Frontal cortex (tissue), 3 donors: ENCODE measurements at regions not wholly inside any gene's neighbourhood (a gene's known extent, or its start where the extent isn't known, plus 50 kb on each side); places are given as distances from the start of the nearest gene placed in this dataset.

ENCODE experiments used
- DNase-seq, 2 donors: peaks; one replicate each; pipeline ENCODE4 v3.0.0; 2012; ENCODE audit warnings: low spot score in 2 of 2
- FAIRE-seq: peaks from 2 replicates; lab custom pipeline; 2012; peaks lifted over from hg19 to GRCh38; lab: Jason Lieb, UNC
- donor health status: control.
- donor health status: control.
- donor health status: control.

DNA sequence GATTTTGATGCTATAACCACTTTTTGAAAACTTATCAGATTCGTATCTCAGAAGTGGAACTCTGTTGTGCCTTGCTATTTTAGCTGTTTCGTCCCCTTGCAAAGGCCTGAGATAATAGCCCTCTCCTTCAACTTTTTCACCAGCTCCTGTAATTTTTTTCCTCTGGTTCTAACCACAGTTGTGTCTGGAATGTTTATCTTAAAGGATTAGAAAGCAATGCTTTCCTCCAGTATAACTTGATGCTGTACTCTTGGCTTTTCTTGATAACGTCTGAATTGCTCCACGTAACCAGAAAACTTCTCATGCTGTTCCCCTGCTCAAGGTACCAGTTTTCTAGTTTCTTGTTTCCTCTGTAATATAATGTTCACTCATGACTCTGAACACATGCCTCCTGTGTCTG is 209.4 kb downstream of the DTWD2 start:
- FAIRE-seq, result no peak

DNA sequence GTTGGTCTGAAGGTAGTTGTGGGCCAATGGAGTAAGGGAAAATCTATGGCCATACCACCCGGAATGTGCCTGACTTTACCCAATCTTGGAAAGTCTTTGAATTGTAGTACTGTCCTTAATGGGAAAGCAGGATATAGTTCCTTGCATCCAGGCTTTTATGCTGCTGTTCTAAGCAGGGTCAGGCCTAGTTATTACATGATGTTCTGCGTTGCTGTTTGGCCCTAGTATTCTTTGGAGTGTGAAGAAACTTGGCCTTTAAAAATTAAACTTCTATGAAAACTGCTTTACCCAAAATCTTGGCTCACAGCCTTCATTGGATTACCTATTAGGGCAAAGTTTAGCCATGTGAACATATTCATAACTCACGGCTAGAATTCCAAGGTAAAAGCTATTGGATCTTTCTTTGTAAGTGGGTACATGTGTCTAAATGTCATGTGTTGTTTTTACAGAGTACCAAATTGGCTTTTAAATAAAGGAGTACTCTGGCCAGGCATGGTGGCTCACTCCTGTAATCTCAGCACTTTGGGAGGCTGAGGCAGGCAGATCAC is 211.1 kb downstream of the DTWD2 start:
- FAIRE-seq (no peak), DNase-seq (no peak)

More for the DNA sequence above, 209.4 kb downstream of the DTWD2 start:
- DNase-seq, result no peak

DNA sequence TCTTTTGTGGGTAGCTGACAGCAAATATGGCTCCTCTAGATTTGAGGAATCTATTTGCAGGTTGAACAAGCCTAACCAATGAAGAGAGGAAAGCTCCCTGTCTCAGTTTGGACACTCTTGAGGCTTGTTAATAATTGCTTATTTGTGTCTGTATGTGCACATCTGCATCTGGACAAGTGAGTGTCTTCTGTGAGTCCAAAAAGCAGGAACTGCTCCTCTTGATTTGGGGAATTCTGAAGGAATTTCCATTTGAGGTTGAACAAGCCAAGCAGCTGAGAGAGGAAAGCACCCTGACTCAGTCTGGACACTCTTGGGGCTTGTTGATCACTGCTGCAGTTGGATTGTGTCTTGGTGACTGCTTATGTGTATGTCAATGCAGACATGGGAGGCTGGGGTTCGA is 211.6 kb downstream of the DTWD2 start:
- FAIRE-seq, result no peak
- DNase-seq, result no peak

GRCh38 chr5:118775790-118776499 is 212.4 kb downstream of the DTWD2 start:
- DNase-seq (no peak), FAIRE-seq (no peak)

GRCh38 chr5:118768607-118769175 is 219.7 kb downstream of the DTWD2 start:
- FAIRE-seq, result no peak

DNA sequence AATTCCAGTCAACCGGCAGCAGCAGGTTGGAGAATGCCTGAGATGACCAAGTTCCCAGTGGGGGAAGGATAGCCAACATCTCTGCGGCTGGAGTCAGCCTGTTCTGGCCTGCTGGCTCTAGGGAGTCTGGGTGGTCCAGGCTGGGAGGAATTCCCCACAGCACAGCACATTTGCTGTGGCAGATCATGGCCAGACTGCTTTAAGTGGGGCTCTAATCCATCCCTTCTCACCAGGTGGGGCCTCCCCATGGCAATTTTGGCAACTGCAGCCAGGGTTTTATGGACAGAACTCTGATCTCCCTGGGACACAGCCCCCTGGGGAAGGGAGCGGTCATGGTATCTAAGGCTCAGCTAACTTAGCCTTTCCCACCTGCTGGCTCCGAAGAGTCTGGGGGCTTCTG is 226.1 kb downstream of the DTWD2 start:
- no peak for FAIRE-seq
- no peak for DNase-seq

More at GRCh38 chr5:118768607-118769175, 219.7 kb downstream of the DTWD2 start:
- DNase-seq, result no peak

DNA sequence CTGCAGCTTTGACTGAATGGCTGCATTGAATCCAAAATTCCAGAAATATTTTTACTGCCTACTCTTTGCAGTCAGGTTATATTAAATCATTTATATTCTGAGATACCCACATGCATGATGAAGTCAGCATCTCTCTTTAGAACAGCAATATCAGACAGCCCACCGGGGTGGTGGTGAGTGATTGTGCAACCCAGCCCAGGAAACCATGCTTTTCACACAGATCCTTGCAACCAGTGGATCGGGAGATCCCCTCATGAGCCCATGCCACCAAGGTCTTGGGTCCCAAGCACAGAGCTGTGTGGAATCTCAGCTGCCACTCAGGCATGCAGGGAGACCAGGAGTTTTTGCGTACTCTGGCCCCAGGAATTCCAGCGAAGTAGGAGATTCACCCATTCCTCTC is 226.5 kb downstream of the DTWD2 start:
- FAIRE-seq (no peak), DNase-seq (no peak)

DNA sequence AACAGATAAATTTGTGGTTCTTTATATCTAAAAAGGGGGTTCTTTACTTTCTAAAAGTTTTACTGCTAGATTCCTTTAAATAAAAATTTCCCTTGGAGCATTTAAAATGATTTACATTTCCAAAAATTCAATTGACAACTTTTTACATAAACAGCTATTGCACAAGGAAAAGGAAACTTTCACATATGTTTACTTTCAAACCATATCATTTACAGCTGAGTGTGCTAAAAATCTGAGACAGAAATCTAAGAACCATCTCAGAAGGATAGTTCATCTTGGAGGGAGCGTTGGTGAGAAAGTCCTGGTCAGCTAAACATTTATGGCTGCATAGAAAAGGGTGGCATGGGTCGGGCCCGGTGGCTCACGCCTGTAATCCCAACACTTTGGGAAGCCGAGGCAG is 235.4 kb downstream of the DTWD2 start:
- DNase-seq, result no peak
- FAIRE-seq, result no peak

GRCh38 chr5:118736396-118736795 is 252.0 kb downstream of the DTWD2 start:
- FAIRE-seq (no peak), DNase-seq (no peak)

DNA sequence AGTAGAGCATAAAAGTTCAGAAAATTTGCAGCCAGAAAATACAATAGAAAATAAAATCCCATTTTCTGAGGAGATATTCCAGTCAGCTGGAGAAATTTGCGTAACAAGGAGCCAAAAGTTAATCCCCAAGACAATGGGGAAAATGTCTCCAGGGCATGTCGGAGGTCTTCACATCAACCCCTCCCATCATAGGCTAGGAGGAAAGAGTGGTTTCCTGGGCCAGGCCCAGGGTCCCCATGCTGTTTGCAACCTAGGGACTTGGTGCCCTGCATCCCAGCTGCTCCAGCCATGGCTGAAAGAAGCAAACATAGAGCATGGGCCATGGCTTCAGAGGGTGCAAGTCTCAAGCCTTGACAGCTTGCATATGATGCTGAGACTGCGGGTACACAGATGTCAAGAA is 255.0 kb downstream of the DTWD2 start:
- DNase-seq, result no peak
- FAIRE-seq, result no peak

GRCh38 chr5:118728191-118728590 is 260.2 kb downstream of the DTWD2 start:
- no peak for DNase-seq
- no peak for FAIRE-seq

- FAIRE-seq (no peak), DNase-seq (no peak)
These were observed 261.5 kb downstream of the DTWD2 start for GRCh38 chr5:118726891-118727290.

- no peak for FAIRE-seq
- no peak for DNase-seq
These were observed 265.4 kb downstream of the DTWD2 start for GRCh38 chr5:118723021-118723338.

- no peak for FAIRE-seq
- no peak for DNase-seq
These were observed 266.0 kb downstream of the DTWD2 start for GRCh38 chr5:118722122-118723020.

GRCh38 chr5:118711727-118712126 is 276.6 kb downstream of the DTWD2 start:
- DNase-seq (no peak), FAIRE-seq (no peak)

DNA sequence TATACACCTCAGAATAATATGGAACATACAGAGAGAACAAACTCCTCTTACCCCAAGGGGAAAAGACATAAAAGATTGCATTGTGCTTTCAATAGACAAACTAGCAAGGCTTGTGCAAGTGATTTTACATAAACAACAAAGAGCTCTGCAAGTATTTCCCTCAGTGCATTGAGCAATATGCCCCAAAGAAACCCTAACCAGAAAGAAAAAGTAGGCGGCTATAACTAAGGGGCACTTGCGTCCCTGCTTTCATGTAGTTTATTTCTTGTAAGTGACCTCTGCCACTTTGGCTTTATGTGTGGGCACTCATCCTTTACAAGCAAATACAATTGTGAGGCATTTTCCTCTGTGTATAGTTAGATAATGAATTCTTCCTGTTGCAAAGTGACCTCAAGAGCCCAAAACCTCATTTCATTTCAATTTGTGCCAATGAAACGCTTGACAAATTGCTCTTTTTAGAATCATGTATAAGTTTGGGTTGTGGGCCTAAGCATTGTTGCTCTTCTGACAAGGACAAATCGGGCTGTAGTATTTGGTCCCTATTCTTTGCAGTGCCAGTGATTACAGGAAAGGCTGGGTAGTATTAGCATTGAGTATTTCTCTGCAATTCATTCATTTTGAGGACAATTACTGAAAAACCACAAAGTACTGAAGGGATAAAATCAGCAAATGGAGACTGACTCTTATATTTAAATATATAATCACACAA is 282.2 kb downstream of the DTWD2 start:
- DNase-seq, result no peak
- no peak for FAIRE-seq

DNA sequence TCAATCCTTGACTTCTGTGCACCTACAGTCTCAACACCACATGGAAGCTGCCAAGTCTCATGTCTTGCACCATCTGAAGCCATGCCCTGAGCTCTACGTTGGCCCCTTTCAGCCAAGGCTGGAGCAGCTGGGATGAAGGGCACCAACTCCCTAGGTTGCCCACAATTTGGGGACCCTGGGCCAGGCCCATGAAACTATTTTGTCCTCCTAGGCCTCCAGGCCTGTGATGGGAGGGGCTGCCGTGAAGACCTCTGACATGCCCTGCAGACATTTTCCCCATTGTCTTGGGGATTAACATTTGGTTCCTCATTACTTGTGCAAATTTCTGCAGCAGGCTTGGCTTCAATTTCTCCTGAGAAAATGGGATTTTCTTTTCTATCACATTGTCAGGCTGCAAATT is 285.1 kb downstream of the DTWD2 start:
- no peak for DNase-seq
- no peak for FAIRE-seq

- FAIRE-seq, result no peak
- DNase-seq, result no peak
These were observed 286.6 kb downstream of the DTWD2 start for GRCh38 chr5:118701791-118702190.

DNA sequence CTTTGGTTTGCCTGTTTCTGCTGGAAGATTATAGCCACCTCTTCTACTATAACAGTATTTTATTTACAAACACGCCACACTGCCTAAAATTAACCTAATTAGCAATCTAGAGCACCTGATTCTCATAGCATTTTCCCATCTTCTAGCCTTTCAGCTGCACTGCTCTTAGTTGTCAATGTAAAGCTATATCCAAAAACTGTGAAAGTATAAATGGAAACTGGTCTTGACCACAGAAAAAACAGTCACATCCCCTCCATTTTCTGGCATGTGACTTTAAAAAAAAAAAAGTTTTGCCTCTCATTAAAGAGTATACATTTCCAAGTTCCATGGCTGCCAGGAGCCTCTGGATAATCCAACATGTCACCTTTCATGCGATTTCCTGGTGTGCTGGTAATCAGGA is 287.8 kb downstream of the DTWD2 start:
- FAIRE-seq (no peak), DNase-seq (no peak)

GRCh38 chr5:118698774-118699173 is 289.6 kb downstream of the DTWD2 start:
- DNase-seq (no peak), FAIRE-seq (no peak)
